Tibial nerve (tissue), 4 donors: ENCODE measurements at regions not wholly inside any gene's neighbourhood (a gene's known extent, or its start where the extent isn't known, plus 50 kb on each side); places are given as distances from the start of the nearest gene placed in this dataset.

ENCODE experiments used
- CTCF ChIP-seq, 5 experiments: fragments of 200-600 bp in 3 of 5; fragments of 450-650 bp in 2 of 5; sonication (generic) in 3 of 5; IDR thresholded peaks; one replicate each; pipeline ENCODE4 v1.5.1; 2016 to 2019; ENCODE audit warnings: antibody characterized with exemption in 5 of 5, mild to moderate bottlenecking in 3 of 5, moderate library complexity in 2 of 5
- EP300 ChIP-seq, 2 donors: sonication (generic); formaldehyde crosslinking; IDR thresholded peaks; one replicate each; pipeline ENCODE4 v1.6.1; 2017; ENCODE audit warnings: antibody characterized with exemption in 2 of 2, mild to moderate bottlenecking in 1 of 2
- POLR2A ChIP-seq, 2 donors: fragments of 450-650 bp; IDR thresholded peaks; one replicate each; pipeline ENCODE4 v1.6.1; 2017; ENCODE audit warnings: antibody characterized with exemption in 2 of 2, mild to moderate bottlenecking in 2 of 2, moderate library complexity in 2 of 2

GRCh38 chr2:181240844-181241243 lies 216.3 kb upstream of the ITGA4 start:
- no peak for TF ChIP-seq CTCF (IDR thresholded peaks at IDR 0.05)
- TF ChIP-seq POLR2A (IDR thresholded peaks at IDR 0.05), result no peak
- no peak for TF ChIP-seq EP300 (IDR thresholded peaks at IDR 0.05)
